Testis (tissue), 2 donors: ENCODE measurements at regions not wholly inside any gene's neighbourhood (a gene's known extent, or its start where the extent isn't known, plus 50 kb on each side); places are given as distances from the start of the nearest gene placed in this dataset.

Experiments
- DNase-seq: peaks from one replicate; pipeline ENCODE4 v3.0.0-alpha.2; 2019
- H3K27ac ChIP-seq, 2 donors: fragments of 200-600 bp; sonication (generic); one replicate each; pipeline ENCODE4 v1.5.1; 2019
- H3K27me3 ChIP-seq: fragments of 200-600 bp; sonication (generic); one replicate; pipeline ENCODE4 v1.5.1; 2019
- H3K36me3 ChIP-seq: fragments of 200-600 bp; sonication (generic); one replicate; pipeline ENCODE4 v1.5.1; 2017; ENCODE audit warnings: low read depth; ENCODE audit errors: missing control alignments
- H3K4me1 ChIP-seq: fragments of 200-600 bp; sonication (generic); one replicate; pipeline ENCODE4 v1.5.1; 2019
- H3K4me3 ChIP-seq, 2 donors: fragments of 200-600 bp; sonication (generic); one replicate each; pipeline ENCODE4 v1.5.1; 2017 to 2019
- H3K9me3 ChIP-seq: fragments of 200-600 bp; sonication (generic); one replicate; pipeline ENCODE4 v1.5.1; 2017
- CTCF ChIP-seq, 3 experiments: fragments of 450-650 bp in 2 of 3; fragments of 200-600 bp in 1 of 3; sonication (generic) in 1 of 3; IDR thresholded peaks; one replicate each; pipeline ENCODE4 v1.5.1; 2016 to 2019; ENCODE audit warnings: antibody characterized with exemption in 3 of 3, mild to moderate bottlenecking in 2 of 3, moderate library complexity in 1 of 3
- POLR2A ChIP-seq: fragments of 450-650 bp; IDR thresholded peaks from one replicate; pipeline ENCODE4 v1.6.1; 2017; ENCODE audit warnings: antibody characterized with exemption, mild to moderate bottlenecking, moderate library complexity
- WGBS, 2 donors: methylation state at CpG; one replicate each; pipeline ENCODE4 v1.1.5; 2018; 5-methylcytosine and 5-hydroxymethylcytosine counted together
- intact Hi-C: fragments of 100-400 bp; cut with DNase I; formaldehyde crosslinking; loops from one replicate; pipeline ENCODE4 v1.15.1; 2023; ENCODE audit warnings: low total_unique reads

- Histone ChIP-seq H3K27me3 (no peaks in the 10 kb centered on the region), H3K9me3 (no peaks in the 10 kb centered on the region), H3K27ac (no peak overlapping the region), H3K36me3 (no peaks in the 10 kb centered on the region), H3K4me3 (no peak overlapping the region), H3K4me1 (peaks cover 9% of the 10 kb centered on the region)
- no peak for TF ChIP-seq CTCF (IDR thresholded peaks at IDR 0.05)
- no peak for TF ChIP-seq POLR2A
- no peak for DNase-seq
- WGBS, 2 donors, result 85 to 90% methylated on average over 3 of the region's 3 CpGs
- intact Hi-C loops, result no loop called here
Observed at GRCh38 chr1:182189535-182190066, 128.1 kb upstream of the ZNF648 start.

DNA sequence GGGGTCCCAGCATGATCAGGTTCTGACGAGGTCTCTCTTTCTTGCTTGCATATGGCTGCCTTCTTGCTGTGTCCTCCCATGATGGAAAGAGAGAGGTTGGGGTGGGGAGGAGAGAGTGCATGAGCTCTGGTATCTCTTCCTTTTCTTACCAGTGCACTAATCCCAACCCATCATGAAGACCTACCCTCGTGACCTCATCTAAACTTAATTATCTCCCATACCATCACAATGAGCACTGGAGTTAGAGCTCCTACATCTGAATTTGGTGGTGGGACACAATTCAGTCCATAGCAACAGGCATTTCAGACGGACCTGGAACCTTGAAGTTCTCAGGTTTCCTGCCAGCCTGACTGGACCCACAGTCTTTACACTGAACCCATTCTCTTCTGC is 125.2 kb upstream of the ZNF648 start:
- Histone ChIP-seq H3K9me3 (no peaks in the 10 kb centered on the region), H3K4me1 (peaks cover 2% of the 10 kb centered on the region), H3K36me3 (no peaks in the 10 kb centered on the region), H3K4me3 (no peak overlapping the region), H3K27ac (no peak overlapping the region), H3K27me3 (no peaks in the 10 kb centered on the region)
- intact Hi-C loops, result no loop called here
- TF ChIP-seq CTCF (IDR thresholded peaks at IDR 0.05) (no peak), POLR2A (no peak)
- no peak for DNase-seq
- WGBS, 2 donors, result 80 to 90% methylated on average over 3 of the region's 3 CpGs

GRCh38 chr1:182185842-182186756 is 124.6 kb upstream of the ZNF648 start:
- Histone ChIP-seq H3K4me1 (no peaks in the 10 kb centered on the region), H3K36me3 (no peaks in the 10 kb centered on the region), H3K4me3 (no peak overlapping the region), H3K9me3 (no peaks in the 10 kb centered on the region), H3K27me3 (no peaks in the 10 kb centered on the region), H3K27ac (no peak overlapping the region)
- WGBS, 2 donors, result 88 to 92% methylated on average over 2 of the region's 2 CpGs
- TF ChIP-seq CTCF (IDR thresholded peaks at IDR 0.05), result no peak
- no peak for TF ChIP-seq POLR2A
- DNase-seq, result no peak
- intact Hi-C loops, result no loop called here

- intact Hi-C loops, result no loop called here
- no peaks in the 10 kb centered on the region for H3K9me3 ChIP-seq
- no peaks in the 10 kb centered on the region for H3K4me1 ChIP-seq
- no peaks in the 10 kb centered on the region for H3K27me3 ChIP-seq
- TF ChIP-seq POLR2A, result no peak
- no peak for TF ChIP-seq CTCF (IDR thresholded peaks at IDR 0.05)
- no peak overlapping the region for H3K4me3 ChIP-seq
- DNase-seq, result no peak
- no peaks in the 10 kb centered on the region for H3K36me3 ChIP-seq
- 98 to 100% methylated on average over 2 of the region's 2 CpGs for WGBS, 2 donors
- no peak overlapping the region for H3K27ac ChIP-seq
Observed at GRCh38 chr1:182185136-182185535, 123.6 kb upstream of the ZNF648 start.
